ENCODE measurements at regions not wholly inside any gene's neighbourhood (a gene's known extent, or its start where the extent isn't known, plus 50 kb on each side); places are given as distances from the start of the nearest gene placed in this dataset.

GRCh38 chr10:4503076-4503475 is 322.9 kb upstream of the AKR1E2 start:
- CTCF ChIA-PET (ENCODE audit: low intra/inter-chr PET ratio): no interaction called here
- Histone ChIP-seq H3K36me3 (ENCODE audit: control insufficient read depth, insufficient read depth, low read length) (no peaks in the 10 kb centered on the region), H3K4me2 (ENCODE audit: insufficient read depth, low read length) (no peak overlapping the region), H3K27ac (ENCODE audit: extremely low read depth, low read depth, low read length) (no peak overlapping the region), H3K9me3 (replicated peaks; ENCODE audit: control insufficient read depth, insufficient read depth, low read depth, low read length) (no peaks in the 10 kb centered on the region), H3K27me3 (ENCODE audit: control insufficient read depth in 2 of 2, insufficient read depth in 2 of 2, low read length in 2 of 2) (no peaks in the 10 kb centered on the region), H4K20me1 (replicated peaks; ENCODE audit: control insufficient read depth, insufficient read depth, low read length) (no peaks in the 10 kb centered on the region), H3K4me1 (replicated peaks in 1 of 2; ENCODE audit: control insufficient read depth in 2 of 2, insufficient read depth in 2 of 2, low read length in 2 of 2) (no peaks in the 10 kb centered on the region), H3K9ac (ENCODE audit: insufficient read depth in 1 of 2, low read depth in 2 of 2, low read length in 2 of 2) (no peak overlapping the region), H3K9me1 (ENCODE audit: control insufficient read depth, insufficient read depth, low read length) (no peaks in the 10 kb centered on the region), H3K79me2 (ENCODE audit: control insufficient read depth, insufficient read depth, low read length) (no peaks in the 10 kb centered on the region), H3K4me3 (no peak overlapping the region), H2AFZ (ENCODE audit: low read depth, low read length) (no peak overlapping the region)
- no peak for TF ChIP-seq NFIX (CRISPR knock-in tag; IDR thresholded peaks at IDR 0.05; ENCODE audit: low read depth)
- TF ChIP-seq ZNF561 (CRISPR knock-in tag; conservative IDR thresholded peaks at IDR 0.05): no peak
- no peak for TF ChIP-seq ZNF174 (CRISPR knock-in tag; IDR thresholded peaks at IDR 0.05)
- TF ChIP-seq ZNF77 (CRISPR knock-in tag; IDR thresholded peaks at IDR 0.05): no peak
- TF ChIP-seq MYC (IDR thresholded peaks at IDR 0.05; ENCODE audit: low read depth, low read length): no peak
- TF ChIP-seq MYC (CRISPR knock-in tag; IDR thresholded peaks at IDR 0.05; ENCODE audit: borderline replicate concordance, low read depth): no peak
- TF ChIP-seq ATF3 (IDR thresholded peaks at IDR 0.05): peak; percentile 53
- no peak for TF ChIP-seq ATF3 (CRISPR knock-in tag; conservative IDR thresholded peaks at IDR 0.05)
- TF ChIP-seq CEBPG (CRISPR knock-in tag; IDR thresholded peaks at IDR 0.05): no peak
- peak; percentile 55 to 80 for TF ChIP-seq CEBPG (tag; conservative IDR thresholded peaks at IDR 0.05 in 1 of 2, IDR thresholded peaks at IDR 0.05 in 1 of 2)
- no peak for TF ChIP-seq ZNF277 (CRISPR knock-in tag; IDR thresholded peaks at IDR 0.05; ENCODE audit: borderline replicate concordance)
- no peak for TF ChIP-seq ZHX1 (conservative IDR thresholded peaks at IDR 0.05; ENCODE audit: low read length)
- no peak for TF ChIP-seq NFE2L1 (tag; IDR thresholded peaks at IDR 0.05; ENCODE audit: borderline replicate concordance, low read depth)
- TF ChIP-seq ZNF780A (CRISPR knock-in tag; IDR thresholded peaks at IDR 0.05): no peak
- no peak for TF ChIP-seq CGGBP1 (CRISPR knock-in tag; IDR thresholded peaks at IDR 0.05)
- no peak for TF ChIP-seq BDP1 (IDR thresholded peaks at IDR 0.05; ENCODE audit: insufficient read depth, insufficient read length)
- DNase-seq (ENCODE audit: extremely low read depth in 1 of 4, low spot score in 3 of 4) (no peak), FAIRE-seq (no peak), ATAC-seq (no peak)
- POLR2A ChIA-PET: interaction anchor here (0.7 kb wide), 1 partner anchor 26 kb away, joined by 5 read pairs; no protein-coding TSS in a partner anchor
- WGBS (ENCODE audit: insufficient coverage, low coverage, missing lambda C conversion rate): 4% methylated on average over 2 of the region's 2 CpGs
- intact Hi-C loops (cut with micrococcal nuclease): no loop called here
- in situ Hi-C loops (cut with MboI): no loop called here
- no TSS peak for BruUV-seq (replicated peaks)

Data from K562 (cell line).